T-helper 2 cell treated with Interferon-gamma antibody and Interleukin-4, amounts not matched to agents 5 μg/mL and 100 μg/mL, for 36 hours (primary cell): ENCODE measurements at regions not wholly inside any gene's neighbourhood (a gene's known extent, or its start where the extent isn't known, plus 50 kb on each side); places are given as distances from the start of the nearest gene placed in this dataset.

Experiments used
- DNase-seq: peaks from one replicate; pipeline ENCODE4 v3.0.0; 2021; ENCODE audit warnings: low spot score
- H3K27ac Mint-ChIP-seq: one replicate; pipeline ENCODE4 v1.8.0; 2021; ENCODE audit warnings: mild to moderate bottlenecking, mixed read lengths
- H3K27me3 Mint-ChIP-seq: one replicate; pipeline ENCODE4 v1.8.0; 2021; ENCODE audit warnings: low read depth, mixed read lengths
- H3K36me3 Mint-ChIP-seq: one replicate; pipeline ENCODE4 v1.8.0; 2021; ENCODE audit warnings: low read depth, mixed read lengths
- H3K4me1 Mint-ChIP-seq: one replicate; pipeline ENCODE4 v1.8.0; 2021; ENCODE audit warnings: low read depth, mixed read lengths
- H3K4me3 Mint-ChIP-seq: one replicate; pipeline ENCODE4 v1.8.0; 2022; ENCODE audit warnings: mild to moderate bottlenecking, moderate library complexity, mixed read lengths
- H3K9me3 Mint-ChIP-seq: one replicate; pipeline ENCODE4 v1.8.0; 2021; ENCODE audit warnings: mixed read lengths

GRCh38 chr2:71792926-71793761 lies 339.8 kb downstream of the DYSF start:
- H3K4me3 Mint-ChIP-seq = no peak overlapping the region
- no peaks in the 10 kb centered on the region for H3K36me3 Mint-ChIP-seq
- no peak overlapping the region for H3K27ac Mint-ChIP-seq
- DNase-seq = no peak
- H3K9me3 Mint-ChIP-seq = no peaks in the 10 kb centered on the region
- H3K4me1 Mint-ChIP-seq = no peaks in the 10 kb centered on the region
- H3K27me3 Mint-ChIP-seq = no peaks in the 10 kb centered on the region

DNA sequence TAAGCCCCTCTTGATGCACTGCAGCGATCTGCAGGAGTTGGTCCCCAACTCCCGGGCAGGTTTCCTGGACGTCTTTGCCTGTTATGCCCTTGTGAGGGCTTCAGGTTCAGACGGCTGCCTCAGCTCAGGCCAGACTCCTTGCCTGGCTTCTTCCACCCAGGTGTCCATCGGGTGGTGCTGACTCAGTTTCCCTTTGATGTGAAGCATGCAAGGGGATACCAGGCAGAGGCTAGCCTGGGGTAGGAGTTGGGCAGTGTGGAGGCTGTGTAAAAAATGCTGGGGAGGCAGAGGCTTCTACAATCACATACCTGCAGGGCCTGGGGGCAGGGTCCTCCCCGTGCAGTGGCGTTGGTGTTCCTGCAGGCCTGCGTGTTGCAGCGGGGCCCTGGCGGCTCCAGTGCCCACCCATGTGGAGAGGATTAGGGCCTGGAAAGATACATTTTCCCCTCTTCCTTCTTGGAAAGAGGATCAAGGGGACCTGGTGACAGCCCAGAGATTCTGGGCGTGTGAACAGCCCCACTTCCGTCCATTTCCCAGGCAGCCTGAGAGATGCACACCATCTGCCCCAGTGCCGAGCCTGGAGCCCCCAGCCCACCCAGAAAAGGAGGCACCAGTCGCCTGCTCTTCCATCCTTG lies 338.3 kb downstream of the DYSF start:
- Mint-ChIP-seq H3K36me3 (no peaks in the 10 kb centered on the region), H3K9me3 (no peaks in the 10 kb centered on the region), H3K4me3 (no peak overlapping the region), H3K27me3 (no peaks in the 10 kb centered on the region), H3K4me1 (no peaks in the 10 kb centered on the region), H3K27ac (no peak overlapping the region)
- no peak for DNase-seq

DNA sequence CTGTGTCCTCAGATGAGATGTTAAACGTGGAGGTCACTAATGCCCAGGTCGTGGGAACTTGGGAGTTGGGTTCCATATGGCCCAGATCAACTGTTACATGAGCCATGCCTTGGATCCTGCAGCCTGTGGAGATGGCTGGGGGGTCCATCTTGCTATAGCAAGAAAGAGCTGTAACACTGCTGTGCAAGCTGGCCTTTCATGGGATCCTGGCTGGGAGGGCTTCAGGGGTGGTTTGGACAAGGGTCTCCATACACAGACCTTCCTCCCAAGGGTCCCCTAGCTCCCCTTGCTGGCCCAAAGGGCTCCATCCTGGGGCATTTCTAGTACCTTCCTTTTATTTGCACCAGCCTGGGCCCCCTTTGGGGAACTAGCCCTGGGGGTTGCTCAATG lies 337.7 kb downstream of the DYSF start:
- no peak overlapping the region for H3K4me3 Mint-ChIP-seq
- H3K9me3 Mint-ChIP-seq = no peaks in the 10 kb centered on the region
- no peak for DNase-seq
- H3K27me3 Mint-ChIP-seq = no peaks in the 10 kb centered on the region
- no peak overlapping the region for H3K27ac Mint-ChIP-seq
- H3K4me1 Mint-ChIP-seq = no peaks in the 10 kb centered on the region
- no peaks in the 10 kb centered on the region for H3K36me3 Mint-ChIP-seq

DNA sequence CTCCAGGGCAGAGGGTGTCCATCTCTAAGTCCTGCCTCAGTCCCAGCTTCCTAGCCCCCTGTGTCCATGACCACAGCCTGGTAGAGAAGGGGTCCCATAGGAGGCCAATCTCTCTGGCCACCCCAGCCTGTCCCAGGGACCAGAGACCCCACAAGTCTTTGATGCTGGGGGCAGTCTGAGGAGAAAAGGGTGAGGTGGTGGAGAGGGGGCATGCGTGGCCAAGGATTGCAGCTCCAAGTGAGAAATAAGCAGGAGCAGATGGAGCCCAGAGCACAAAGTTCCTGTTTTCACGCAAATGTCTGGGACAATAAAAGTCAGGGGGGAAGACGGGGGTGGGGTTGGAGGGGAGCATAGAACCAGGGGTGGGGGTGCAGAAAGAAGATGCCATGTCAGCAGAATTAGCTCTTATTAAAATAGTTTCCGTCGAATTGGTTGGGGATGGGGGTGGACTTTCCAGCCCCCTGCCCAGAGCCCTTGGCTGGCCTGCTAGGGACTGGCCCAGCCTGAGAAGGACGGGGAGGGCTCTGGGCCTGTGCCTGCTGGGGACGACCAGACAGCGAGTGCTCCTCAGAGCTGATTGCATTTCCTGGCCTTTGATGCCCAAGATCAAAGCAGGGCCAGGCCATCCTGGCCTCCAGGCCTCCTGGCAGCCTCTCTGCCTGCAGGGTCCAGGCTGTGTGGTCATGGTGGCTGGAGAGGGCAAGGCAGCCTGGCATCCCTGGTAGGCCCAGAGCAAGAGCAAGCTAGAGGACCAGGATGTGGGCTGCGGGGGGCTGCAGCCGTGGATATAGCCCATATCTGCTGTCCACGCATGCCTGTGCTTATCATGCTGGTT lies 337.1 kb downstream of the DYSF start:
- DNase-seq = no peak
- Mint-ChIP-seq H3K27me3 (no peaks in the 10 kb centered on the region), H3K27ac (no peak overlapping the region), H3K4me3 (no peak overlapping the region), H3K4me1 (no peaks in the 10 kb centered on the region), H3K9me3 (no peaks in the 10 kb centered on the region), H3K36me3 (no peaks in the 10 kb centered on the region)

- H3K36me3 Mint-ChIP-seq = no peaks in the 10 kb centered on the region
- DNase-seq = no peak
- no peak overlapping the region for H3K4me3 Mint-ChIP-seq
- no peaks in the 10 kb centered on the region for H3K27me3 Mint-ChIP-seq
- H3K9me3 Mint-ChIP-seq = no peaks in the 10 kb centered on the region
- no peak overlapping the region for H3K27ac Mint-ChIP-seq
- H3K4me1 Mint-ChIP-seq = no peaks in the 10 kb centered on the region
These were observed 336.3 kb downstream of the DYSF start for GRCh38 chr2:71789556-71790204.

DNA sequence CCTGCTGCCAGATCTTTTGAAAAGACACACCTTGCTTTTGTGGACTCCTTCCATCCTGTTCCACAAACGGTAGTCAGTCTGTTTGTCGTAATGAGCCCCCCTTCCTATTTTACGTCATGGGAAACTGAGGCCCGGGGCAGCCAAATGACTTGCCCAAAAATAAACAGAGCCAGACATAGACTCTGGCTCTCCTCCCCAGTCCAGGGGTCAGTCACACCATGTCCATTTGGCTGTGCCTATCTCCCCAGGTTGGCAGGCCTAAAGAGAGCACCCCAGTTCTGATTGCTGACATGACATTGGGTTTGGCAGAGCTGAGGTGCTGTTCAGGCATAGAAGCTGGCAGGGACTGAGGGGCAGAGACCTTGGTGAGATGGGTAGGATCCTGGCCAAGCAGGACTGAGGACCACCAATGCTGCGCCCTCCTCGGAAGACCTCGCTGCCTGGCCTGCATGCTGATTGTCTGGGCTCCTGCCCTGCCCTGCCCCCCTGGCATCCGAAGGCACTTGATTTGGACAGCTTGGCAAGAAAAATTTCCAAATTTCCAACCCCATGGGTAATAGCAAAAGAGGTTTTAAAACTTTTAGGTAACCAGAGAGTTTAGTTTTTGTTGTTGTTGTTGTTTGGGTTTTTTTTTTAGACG lies 335.4 kb downstream of the DYSF start:
- no peaks in the 10 kb centered on the region for H3K4me1 Mint-ChIP-seq
- H3K27ac Mint-ChIP-seq = no peak overlapping the region
- H3K27me3 Mint-ChIP-seq = no peaks in the 10 kb centered on the region
- H3K9me3 Mint-ChIP-seq = no peaks in the 10 kb centered on the region
- no peak for DNase-seq
- no peaks in the 10 kb centered on the region for H3K36me3 Mint-ChIP-seq
- H3K4me3 Mint-ChIP-seq = no peak overlapping the region

GRCh38 chr2:71788186-71788525 lies 334.8 kb downstream of the DYSF start:
- Mint-ChIP-seq H3K27ac (no peak overlapping the region), H3K36me3 (no peaks in the 10 kb centered on the region), H3K4me1 (no peaks in the 10 kb centered on the region), H3K4me3 (no peak overlapping the region), H3K27me3 (no peaks in the 10 kb centered on the region), H3K9me3 (no peaks in the 10 kb centered on the region)
- no peak for DNase-seq

DNA sequence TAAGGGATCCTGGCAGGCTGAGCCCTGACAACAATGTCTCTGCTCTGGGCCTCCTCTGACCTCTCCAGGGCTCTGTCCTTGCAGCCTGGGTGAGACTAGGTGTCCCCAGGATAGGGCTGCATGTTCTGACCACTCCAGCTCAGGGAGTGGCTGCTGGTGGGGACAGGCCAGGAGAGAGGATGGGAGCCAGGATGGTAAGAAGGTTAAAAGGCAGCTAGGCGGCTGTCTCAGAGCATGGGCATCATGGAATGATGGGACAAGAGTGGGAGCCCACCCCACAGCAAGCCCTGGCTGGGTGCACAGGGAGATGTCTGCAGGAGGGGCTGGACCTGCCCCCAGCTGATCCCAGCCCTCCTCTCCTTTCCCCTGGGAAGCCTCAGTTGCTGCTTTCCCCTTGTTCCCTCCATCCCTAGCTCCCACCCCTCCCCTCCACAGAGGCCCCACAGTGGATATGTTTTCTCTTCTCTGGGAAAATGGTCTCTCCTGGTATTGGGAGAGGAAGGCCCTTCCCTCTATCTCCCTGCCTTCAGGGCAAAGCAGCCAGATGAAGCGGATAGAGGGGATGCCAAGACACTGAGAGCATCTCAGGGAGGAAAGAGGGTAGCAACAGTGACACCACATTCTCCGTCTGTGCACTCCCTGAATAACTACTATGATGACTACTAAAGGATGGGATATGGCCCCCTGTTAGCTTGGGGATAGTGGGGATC lies 334.3 kb downstream of the DYSF start:
- Mint-ChIP-seq H3K9me3 (no peaks in the 10 kb centered on the region), H3K4me3 (no peak overlapping the region), H3K4me1 (no peaks in the 10 kb centered on the region), H3K27me3 (no peaks in the 10 kb centered on the region), H3K36me3 (no peaks in the 10 kb centered on the region), H3K27ac (no peak overlapping the region)
- no peak for DNase-seq

GRCh38 chr2:71787108-71787415 lies 333.7 kb downstream of the DYSF start:
- no peak for DNase-seq

GRCh38 chr2:71786291-71787107 lies 333.1 kb downstream of the DYSF start:
- Mint-ChIP-seq H3K9me3 (no peaks in the 10 kb centered on the region), H3K4me3 (no peak overlapping the region), H3K27ac (no peak overlapping the region), H3K4me1 (no peaks in the 10 kb centered on the region), H3K27me3 (no peaks in the 10 kb centered on the region), H3K36me3 (no peaks in the 10 kb centered on the region)
- no peak for DNase-seq

More at GRCh38 chr2:71787108-71787415, 333.7 kb downstream of the DYSF start:
- Mint-ChIP-seq H3K36me3 (no peaks in the 10 kb centered on the region), H3K4me1 (no peaks in the 10 kb centered on the region), H3K9me3 (no peaks in the 10 kb centered on the region), H3K4me3 (no peak overlapping the region), H3K27ac (no peak overlapping the region), H3K27me3 (no peaks in the 10 kb centered on the region)

DNA sequence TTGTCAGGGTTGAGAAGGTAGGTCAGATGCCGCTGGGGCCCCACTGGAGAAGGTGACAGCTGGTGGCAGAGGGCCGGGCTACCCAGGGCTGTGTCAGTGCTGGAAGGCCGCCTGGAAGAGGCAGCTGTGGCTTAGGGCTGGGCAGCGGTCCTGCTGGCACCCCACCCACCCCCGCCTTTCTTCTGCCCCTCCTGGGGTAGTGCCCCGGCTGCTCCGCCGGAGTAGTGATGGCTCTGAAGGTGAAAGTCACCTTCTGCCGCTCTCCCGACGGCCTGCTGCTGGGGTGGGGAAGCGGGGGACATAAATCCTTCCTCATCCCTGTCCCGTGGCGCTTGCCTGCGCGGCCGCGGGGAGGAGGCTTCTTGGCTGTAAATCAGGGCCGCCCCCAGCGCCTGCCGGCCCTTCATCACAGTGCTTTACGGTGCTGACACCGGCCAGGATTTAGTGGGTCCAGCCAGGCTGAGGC lies 332.2 kb downstream of the DYSF start:
- Mint-ChIP-seq H3K27ac (no peak overlapping the region), H3K36me3 (no peaks in the 10 kb centered on the region), H3K27me3 (no peaks in the 10 kb centered on the region), H3K4me1 (no peaks in the 10 kb centered on the region), H3K9me3 (no peaks in the 10 kb centered on the region), H3K4me3 (no peak overlapping the region)
- no peak for DNase-seq

- Mint-ChIP-seq H3K36me3 (no peaks in the 10 kb centered on the region), H3K9me3 (no peaks in the 10 kb centered on the region), H3K4me3 (no peak overlapping the region), H3K27me3 (no peaks in the 10 kb centered on the region), H3K4me1 (no peaks in the 10 kb centered on the region), H3K27ac (no peak overlapping the region)
- DNase-seq = no peak
These were observed 331.6 kb downstream of the DYSF start for GRCh38 chr2:71784734-71785511.
